ENCODE measurements at regions not wholly inside any gene's neighbourhood (a gene's known extent, or its start where the extent isn't known, plus 50 kb on each side); places are given as distances from the start of the nearest gene placed in this dataset.
A peak's percentile ranks its signal among the peaks of the same experiment; 100 is the strongest.

DNA sequence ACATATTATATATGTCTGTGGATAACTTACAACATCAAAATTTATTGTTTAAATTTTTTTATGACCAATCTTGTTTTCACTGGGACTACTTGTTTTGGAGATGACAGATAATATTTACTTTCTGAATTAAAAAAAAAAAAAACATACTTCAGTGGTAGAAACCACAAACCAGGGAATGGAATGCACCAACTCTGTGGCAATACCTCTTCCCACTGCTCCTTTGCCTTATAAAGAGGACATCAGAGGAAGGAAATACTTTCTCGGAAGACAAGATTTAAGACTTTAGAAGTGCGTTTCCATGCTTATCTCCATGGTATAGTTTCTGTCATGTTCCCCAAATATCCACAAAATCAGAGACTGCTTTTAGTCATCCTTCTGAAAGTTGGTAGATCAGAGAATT lies 1241.1 kb upstream of the EYS start:
- peak; percentile 14 for DNase-seq (ENCODE audit: low read depth)
- TF ChIP-seq, protein P1, sequence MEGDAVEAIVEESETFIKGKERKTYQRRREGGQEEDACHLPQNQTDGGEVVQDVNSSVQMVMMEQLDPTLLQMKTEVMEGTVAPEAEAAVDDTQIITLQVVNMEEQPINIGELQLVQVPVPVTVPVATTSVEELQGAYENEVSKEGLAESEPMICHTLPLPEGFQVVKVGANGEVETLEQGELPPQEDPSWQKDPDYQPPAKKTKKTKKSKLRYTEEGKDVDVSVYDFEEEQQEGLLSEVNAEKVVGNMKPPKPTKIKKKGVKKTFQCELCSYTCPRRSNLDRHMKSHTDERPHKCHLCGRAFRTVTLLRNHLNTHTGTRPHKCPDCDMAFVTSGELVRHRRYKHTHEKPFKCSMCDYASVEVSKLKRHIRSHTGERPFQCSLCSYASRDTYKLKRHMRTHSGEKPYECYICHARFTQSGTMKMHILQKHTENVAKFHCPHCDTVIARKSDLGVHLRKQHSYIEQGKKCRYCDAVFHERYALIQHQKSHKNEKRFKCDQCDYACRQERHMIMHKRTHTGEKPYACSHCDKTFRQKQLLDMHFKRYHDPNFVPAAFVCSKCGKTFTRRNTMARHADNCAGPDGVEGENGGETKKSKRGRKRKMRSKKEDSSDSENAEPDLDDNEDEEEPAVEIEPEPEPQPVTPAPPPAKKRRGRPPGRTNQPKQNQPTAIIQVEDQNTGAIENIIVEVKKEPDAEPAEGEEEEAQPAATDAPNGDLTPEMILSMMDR (IDR thresholded peaks at IDR 0.05; ENCODE audit: insufficient read depth, low read depth, low read length, missing control alignments): no peak
- no peak overlapping the region for H3K4me3 ChIP-seq (ENCODE audit: low read length)

GRCh38 chr6:66940003-66940402 lies 1233.0 kb upstream of the EYS start:
- H3K4me3 ChIP-seq (ENCODE audit: low read length): no peak overlapping the region
- TF ChIP-seq, protein P1 (IDR thresholded peaks at IDR 0.05; ENCODE audit: insufficient read depth, low read depth, low read length, missing control alignments): no peak
- no peak for DNase-seq (ENCODE audit: low read depth)

DNA sequence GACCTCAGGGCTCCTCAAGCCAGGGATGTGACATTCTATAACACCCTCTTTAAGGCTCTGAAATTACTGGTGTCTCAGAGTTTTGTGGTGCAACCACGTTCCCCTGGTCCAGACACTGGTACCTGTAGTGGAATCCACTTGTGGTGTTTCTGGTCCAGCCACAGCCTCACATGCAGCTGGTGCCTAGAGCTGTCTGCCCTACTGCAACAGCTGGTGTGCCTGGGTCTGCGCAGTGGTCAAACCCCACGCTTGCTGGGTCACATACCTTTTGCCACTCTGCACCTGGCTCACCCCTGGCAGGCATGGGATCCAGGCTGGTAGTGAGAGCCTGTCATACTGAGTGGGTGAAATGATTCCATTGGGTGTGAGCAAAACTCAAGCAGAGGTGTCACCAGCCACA lies 1230.2 kb upstream of the EYS start:
- no peak overlapping the region for H3K4me3 ChIP-seq (ENCODE audit: low read length)
- TF ChIP-seq, protein P1 (IDR thresholded peaks at IDR 0.05; ENCODE audit: insufficient read depth, low read depth, low read length, missing control alignments): no peak

GRCh38 chr6:66935612-66936011 lies 1228.6 kb upstream of the EYS start:
- DNase-seq (ENCODE audit: low read depth): no peak
- no peak overlapping the region for H3K4me3 ChIP-seq (ENCODE audit: low read length)
- TF ChIP-seq, protein P1 (IDR thresholded peaks at IDR 0.05; ENCODE audit: insufficient read depth, low read depth, low read length, missing control alignments): no peak

More for the DNA sequence above, 1230.2 kb upstream of the EYS start:
- DNase-seq (ENCODE audit: low read depth): no peak

- H3K4me3 ChIP-seq (ENCODE audit: low read length): no peak overlapping the region
- TF ChIP-seq, protein P1 (IDR thresholded peaks at IDR 0.05; ENCODE audit: insufficient read depth, low read depth, low read length, missing control alignments): no peak
- DNase-seq (ENCODE audit: low read depth): no peak
These were observed 1224.8 kb upstream of the EYS start for GRCh38 chr6:66931787-66932186.

- peak; percentile 60 for DNase-seq (ENCODE audit: low read depth)
- TF ChIP-seq, protein P1 (IDR thresholded peaks at IDR 0.05; ENCODE audit: insufficient read depth, low read depth, low read length, missing control alignments): no peak
- no peak overlapping the region for H3K4me3 ChIP-seq (ENCODE audit: low read length)
These were observed 1223.7 kb upstream of the EYS start for GRCh38 chr6:66930559-66931290.

DNA sequence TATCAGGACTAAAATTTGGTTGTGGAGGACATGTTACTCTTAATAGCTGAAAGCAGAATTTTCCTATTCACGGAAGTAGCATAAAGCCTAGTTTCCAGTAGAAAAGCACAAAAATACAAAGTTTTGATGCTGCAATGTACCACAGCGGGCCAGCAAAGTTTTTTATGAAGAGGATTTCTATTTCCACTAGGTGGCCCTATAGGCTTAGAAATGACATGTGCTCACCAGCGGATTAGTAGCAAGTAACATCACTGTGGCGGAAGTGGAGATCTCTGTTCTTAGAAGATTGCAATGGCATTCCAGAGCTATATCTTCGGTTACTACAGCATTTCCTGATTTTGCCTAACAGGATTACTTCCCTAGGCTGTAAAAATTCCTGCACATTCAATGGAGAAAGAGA lies 1219.0 kb upstream of the EYS start:
- TF ChIP-seq, protein P1 (IDR thresholded peaks at IDR 0.05; ENCODE audit: insufficient read depth, low read depth, low read length, missing control alignments): no peak
- H3K4me3 ChIP-seq (ENCODE audit: low read length): no peak overlapping the region
- DNase-seq (ENCODE audit: low read depth): peak; percentile 39
